Fibroblast of peridontal ligament (primary cell): ENCODE measurements at regions not wholly inside any gene's neighbourhood (a gene's known extent, or its start where the extent isn't known, plus 50 kb on each side); places are given as distances from the start of the nearest gene placed in this dataset.

Experiments
- DNase-seq: peaks from one replicate; pipeline ENCODE4 v3.0.0-alpha.2; 2010; ENCODE audit errors: extremely low read depth

- no peak for DNase-seq
Observed at GRCh38 chr10:128493811-128494210, 367.6 kb upstream of the MKI67 start.

- DNase-seq: no peak
Observed at GRCh38 chr10:128494665-128495064, 368.4 kb upstream of the MKI67 start.

- DNase-seq: no peak
Observed at GRCh38 chr10:128497660-128498377, 371.6 kb upstream of the MKI67 start.

- no peak for DNase-seq
Observed at GRCh38 chr10:128498378-128498730, 372.1 kb upstream of the MKI67 start.

GRCh38 chr10:128498746-128499145 lies 372.5 kb upstream of the MKI67 start:
- DNase-seq: no peak

GRCh38 chr10:128499486-128499885 lies 373.3 kb upstream of the MKI67 start:
- no peak for DNase-seq

GRCh38 chr10:128499956-128500355 lies 373.7 kb upstream of the MKI67 start:
- no peak for DNase-seq

- DNase-seq: no peak
Observed at GRCh38 chr10:128500642-128501041, 374.4 kb upstream of the MKI67 start.

- DNase-seq: no peak
Observed at GRCh38 chr10:128505346-128505745, 379.1 kb upstream of the MKI67 start.

- DNase-seq: no peak
Observed at GRCh38 chr10:128506423-128506822, 380.2 kb upstream of the MKI67 start.

GRCh38 chr10:128507066-128507465 lies 380.8 kb upstream of the MKI67 start:
- DNase-seq: no peak

- no peak for DNase-seq
Observed at GRCh38 chr10:128511284-128511683, 385.1 kb upstream of the MKI67 start.

GRCh38 chr10:128512767-128513166 lies 386.5 kb upstream of the MKI67 start:
- DNase-seq: no peak

GRCh38 chr10:128514536-128514935 lies 388.3 kb upstream of the MKI67 start:
- no peak for DNase-seq

GRCh38 chr10:128516180-128516579 lies 390.0 kb upstream of the MKI67 start:
- no peak for DNase-seq

- DNase-seq: no peak
Observed at GRCh38 chr10:128517167-128517566, 390.9 kb upstream of the MKI67 start.

GRCh38 chr10:128518000-128518399 lies 391.8 kb upstream of the MKI67 start:
- DNase-seq: no peak

- DNase-seq: no peak
Observed at GRCh38 chr10:128519581-128519980, 393.4 kb upstream of the MKI67 start.

GRCh38 chr10:128520211-128520815 lies 394.1 kb upstream of the MKI67 start:
- no peak for DNase-seq

- no peak for DNase-seq
Observed at GRCh38 chr10:128522551-128523308, 396.5 kb upstream of the MKI67 start.

- no peak for DNase-seq
Observed at GRCh38 chr10:128525444-128525843, 399.2 kb upstream of the MKI67 start.

GRCh38 chr10:128525936-128526335 lies 399.7 kb upstream of the MKI67 start:
- no peak for DNase-seq

- DNase-seq: no peak
Observed at GRCh38 chr10:128526791-128527375, 400.7 kb upstream of the MKI67 start.
